Testis (tissue), 2 donors: ENCODE measurements at regions not wholly inside any gene's neighbourhood (a gene's known extent, or its start where the extent isn't known, plus 50 kb on each side); places are given as distances from the start of the nearest gene placed in this dataset.
"Not testable (repeated sequence)": the region's sequence is repeated elsewhere in the genome, so short reads cannot be mapped to it uniquely, and the experiment has no call there.

Experiments used
- DNase-seq: peaks from one replicate; pipeline ENCODE4 v3.0.0-alpha.2; 2019
- H3K27ac ChIP-seq, 2 donors: fragments of 200-600 bp; sonication (generic); one replicate each; pipeline ENCODE4 v1.5.1; 2019
- H3K27me3 ChIP-seq: fragments of 200-600 bp; sonication (generic); one replicate; pipeline ENCODE4 v1.5.1; 2019
- H3K36me3 ChIP-seq: fragments of 200-600 bp; sonication (generic); one replicate; pipeline ENCODE4 v1.5.1; 2017; ENCODE audit warnings: low read depth; ENCODE audit errors: missing control alignments
- H3K4me1 ChIP-seq: fragments of 200-600 bp; sonication (generic); one replicate; pipeline ENCODE4 v1.5.1; 2019
- H3K4me3 ChIP-seq, 2 donors: fragments of 200-600 bp; sonication (generic); one replicate each; pipeline ENCODE4 v1.5.1; 2017 to 2019
- H3K9me3 ChIP-seq: fragments of 200-600 bp; sonication (generic); one replicate; pipeline ENCODE4 v1.5.1; 2017
- CTCF ChIP-seq, 3 experiments: fragments of 450-650 bp in 2 of 3; fragments of 200-600 bp in 1 of 3; sonication (generic) in 1 of 3; IDR thresholded peaks; one replicate each; pipeline ENCODE4 v1.5.1; 2016 to 2019; ENCODE audit warnings: antibody characterized with exemption in 3 of 3, mild to moderate bottlenecking in 2 of 3, moderate library complexity in 1 of 3
- POLR2A ChIP-seq: fragments of 450-650 bp; IDR thresholded peaks from one replicate; pipeline ENCODE4 v1.6.1; 2017; ENCODE audit warnings: antibody characterized with exemption, mild to moderate bottlenecking, moderate library complexity
- WGBS, 2 donors: methylation state at CpG; one replicate each; pipeline ENCODE4 v1.1.5; 2018; 5-methylcytosine and 5-hydroxymethylcytosine counted together
- intact Hi-C: fragments of 100-400 bp; cut with DNase I; formaldehyde crosslinking; loops from one replicate; pipeline ENCODE4 v1.15.1; 2023; ENCODE audit warnings: low total_unique reads

GRCh38 chr2:88396209-88396608, 56.3 kb downstream of the FOXI3 start:
- Histone ChIP-seq H3K27me3 (no peaks in the 10 kb centered on the region), H3K4me3 (no peak overlapping the region), H3K27ac (no peak overlapping the region), H3K36me3 (no peaks in the 10 kb centered on the region), H3K4me1 (no peaks in the 10 kb centered on the region), H3K9me3 (no peaks in the 10 kb centered on the region)
- no peak for DNase-seq
- WGBS, 2 donors = 84 to 95% methylated on average over 4 of the region's 4 CpGs
- intact Hi-C loops = no loop called here
- no peak for TF ChIP-seq POLR2A
- no peak for TF ChIP-seq CTCF (IDR thresholded peaks at IDR 0.05)

- Histone ChIP-seq H3K9me3 (no peaks in the 10 kb centered on the region), H3K36me3 (no peaks in the 10 kb centered on the region), H3K27me3 (no peaks in the 10 kb centered on the region), H3K4me3 (no peak overlapping the region), H3K27ac (no peak overlapping the region), H3K4me1 (no peaks in the 10 kb centered on the region)
- intact Hi-C loops = no loop called here
- TF ChIP-seq POLR2A = no peak
- TF ChIP-seq CTCF (IDR thresholded peaks at IDR 0.05) = no peak
- WGBS, 2 donors = 53 to 68% methylated on average over 1 of the region's 1 CpG
- no peak for DNase-seq
These were observed 74.9 kb downstream of the FOXI3 start for GRCh38 chr2:88377641-88377991.

- no peak overlapping the region for H3K4me3 ChIP-seq
- TF ChIP-seq CTCF (IDR thresholded peaks at IDR 0.05) (no peak), POLR2A (no peak)
- H3K27me3 ChIP-seq = no peaks in the 10 kb centered on the region
- no peaks in the 10 kb centered on the region for H3K9me3 ChIP-seq
- H3K27ac ChIP-seq = no peak overlapping the region
- no peak for DNase-seq
- WGBS, 2 donors = 76 to 80% methylated on average over 3 of the region's 3 CpGs
- intact Hi-C loops = no loop called here
- no peaks in the 10 kb centered on the region for H3K36me3 ChIP-seq
- H3K4me1 ChIP-seq = no peaks in the 10 kb centered on the region
These were observed 80.5 kb downstream of the FOXI3 start for GRCh38 chr2:88372042-88372441.

GRCh38 chr2:88365408-88365807, 87.1 kb downstream of the FOXI3 start:
- H3K9me3 ChIP-seq, H3K27ac ChIP-seq, H3K4me1 ChIP-seq, intact Hi-C loops, DNase-seq, H3K4me3 ChIP-seq, H3K27me3 ChIP-seq, H3K36me3 ChIP-seq: not testable (repeated sequence)
- WGBS, 2 donors = 56 to 74% methylated on average over 11 of the region's 11 CpGs

GRCh38 chr2:88355486-88355885, 97.0 kb downstream of the FOXI3 start:
- Histone ChIP-seq H3K27ac (no peak overlapping the region), H3K36me3 (no peaks in the 10 kb centered on the region), H3K9me3 (no peaks in the 10 kb centered on the region), H3K27me3 (no peaks in the 10 kb centered on the region), H3K4me1 (no peaks in the 10 kb centered on the region), H3K4me3 (no peak overlapping the region)
- WGBS, 2 donors = 74 to 76% methylated on average over 2 of the region's 2 CpGs
- intact Hi-C loops = no loop called here
- no peak for TF ChIP-seq POLR2A
- no peak for TF ChIP-seq CTCF (IDR thresholded peaks at IDR 0.05)
- no peak for DNase-seq
